ENCODE measurements at regions not wholly inside any gene's neighbourhood (a gene's known extent, or its start where the extent isn't known, plus 50 kb on each side); places are given as distances from the start of the nearest gene placed in this dataset.
A peak's percentile ranks its signal among the peaks of the same experiment; 100 is the strongest.

GRCh38 chr2:854460-854859, 96.2 kb upstream of the SNTG2 start:
- TF ChIP-seq, protein P1, sequence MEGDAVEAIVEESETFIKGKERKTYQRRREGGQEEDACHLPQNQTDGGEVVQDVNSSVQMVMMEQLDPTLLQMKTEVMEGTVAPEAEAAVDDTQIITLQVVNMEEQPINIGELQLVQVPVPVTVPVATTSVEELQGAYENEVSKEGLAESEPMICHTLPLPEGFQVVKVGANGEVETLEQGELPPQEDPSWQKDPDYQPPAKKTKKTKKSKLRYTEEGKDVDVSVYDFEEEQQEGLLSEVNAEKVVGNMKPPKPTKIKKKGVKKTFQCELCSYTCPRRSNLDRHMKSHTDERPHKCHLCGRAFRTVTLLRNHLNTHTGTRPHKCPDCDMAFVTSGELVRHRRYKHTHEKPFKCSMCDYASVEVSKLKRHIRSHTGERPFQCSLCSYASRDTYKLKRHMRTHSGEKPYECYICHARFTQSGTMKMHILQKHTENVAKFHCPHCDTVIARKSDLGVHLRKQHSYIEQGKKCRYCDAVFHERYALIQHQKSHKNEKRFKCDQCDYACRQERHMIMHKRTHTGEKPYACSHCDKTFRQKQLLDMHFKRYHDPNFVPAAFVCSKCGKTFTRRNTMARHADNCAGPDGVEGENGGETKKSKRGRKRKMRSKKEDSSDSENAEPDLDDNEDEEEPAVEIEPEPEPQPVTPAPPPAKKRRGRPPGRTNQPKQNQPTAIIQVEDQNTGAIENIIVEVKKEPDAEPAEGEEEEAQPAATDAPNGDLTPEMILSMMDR (IDR thresholded peaks at IDR 0.05) = peak in 1 of 3 experiments; percentile 37
- no peak for TF ChIP-seq POLR2A (IDR thresholded peaks at IDR 0.05)
- no peak for TF ChIP-seq POLR2AphosphoS5 (IDR thresholded peaks at IDR 0.05; ENCODE audit: insufficient read depth in 1 of 2, low read depth in 1 of 2)
